ENCODE measurements at regions not wholly inside any gene's neighbourhood (a gene's known extent, or its start where the extent isn't known, plus 50 kb on each side); places are given as distances from the start of the nearest gene placed in this dataset.
A peak's percentile ranks its signal among the peaks of the same experiment; 100 is the strongest.
"Not testable (repeated sequence)": the region's sequence is repeated elsewhere in the genome, so short reads cannot be mapped to it uniquely, and the experiment has no call there.

GRCh38 chr10:45545150-45545549, 127.4 kb downstream of the ZFAND4 start:
- no peak for TF ChIP-seq CTCF (IDR thresholded peaks at IDR 0.05; ENCODE audit: low read depth, low read length)

GRCh38 chr10:45544191-45544590, 128.4 kb downstream of the ZFAND4 start:
- DNase-seq (ENCODE audit: low read depth in 2 of 2) = no peak
- no peak overlapping the region for H3K4me3 ChIP-seq (replicated peaks in 1 of 2; ENCODE audit: low read depth in 2 of 2, low read length in 2 of 2)
- no peak for TF ChIP-seq CTCF (IDR thresholded peaks at IDR 0.05; ENCODE audit: low read depth, low read length)

More at GRCh38 chr10:45545150-45545549, 127.4 kb downstream of the ZFAND4 start:
- no peak overlapping the region for H3K4me3 ChIP-seq (replicated peaks in 1 of 2; ENCODE audit: low read depth in 2 of 2, low read length in 2 of 2)
- DNase-seq (ENCODE audit: low read depth in 2 of 2) = no peak

GRCh38 chr10:45541032-45541431, 131.5 kb downstream of the ZFAND4 start:
- not testable (repeated sequence) for DNase-seq (ENCODE audit: low read depth in 2 of 2); H3K4me3 ChIP-seq (replicated peaks in 1 of 2; ENCODE audit: low read depth in 2 of 2, low read length in 2 of 2)

- not testable (repeated sequence) for H3K4me3 ChIP-seq (replicated peaks in 1 of 2; ENCODE audit: low read depth in 2 of 2, low read length in 2 of 2); DNase-seq (ENCODE audit: low read depth in 2 of 2)
Observed at GRCh38 chr10:45540589-45540988, 132.0 kb downstream of the ZFAND4 start.

GRCh38 chr10:45539569-45539968, 133.0 kb downstream of the ZFAND4 start:
- H3K4me3 ChIP-seq (replicated peaks in 1 of 2; ENCODE audit: low read depth in 2 of 2, low read length in 2 of 2); DNase-seq (ENCODE audit: low read depth in 2 of 2): not testable (repeated sequence)

- no peak for DNase-seq (ENCODE audit: low read depth in 2 of 2)
- no peak for TF ChIP-seq CTCF (IDR thresholded peaks at IDR 0.05; ENCODE audit: low read depth, low read length)
- H3K4me3 ChIP-seq (replicated peaks in 1 of 2; ENCODE audit: low read depth in 2 of 2, low read length in 2 of 2) = no peak overlapping the region
Observed at GRCh38 chr10:45534572-45534971, 138.0 kb downstream of the ZFAND4 start.

GRCh38 chr10:45532480-45532879, 140.1 kb downstream of the ZFAND4 start:
- DNase-seq (ENCODE audit: low read depth in 2 of 2) = peak in 1 of 2 donors; percentile 10
- TF ChIP-seq CTCF (IDR thresholded peaks at IDR 0.05; ENCODE audit: low read depth, low read length) = no peak
- H3K4me3 ChIP-seq (replicated peaks in 1 of 2; ENCODE audit: low read depth in 2 of 2, low read length in 2 of 2) = no peak overlapping the region

GRCh38 chr10:45526309-45526905, 146.2 kb downstream of the ZFAND4 start:
- DNase-seq (ENCODE audit: low read depth in 2 of 2) = peak in 1 of 2 donors; percentile 7
- TF ChIP-seq CTCF (IDR thresholded peaks at IDR 0.05; ENCODE audit: low read depth, low read length) = no peak

More at GRCh38 chr10:45526309-45526905, 146.2 kb downstream of the ZFAND4 start:
- H3K4me3 ChIP-seq (replicated peaks in 1 of 2; ENCODE audit: low read depth in 2 of 2, low read length in 2 of 2) = no peak overlapping the region
